A549 (cell line): ENCODE measurements at regions not wholly inside any gene's neighbourhood (a gene's known extent, or its start where the extent isn't known, plus 50 kb on each side); places are given as distances from the start of the nearest gene placed in this dataset.

ENCODE experiments used
- BHLHE40 ChIP-seq: IDR thresholded peaks from 2 replicates; pipeline ENCODE4 v1.6.1; 2012; ENCODE audit warnings: low read depth, low read length, inconsistent platforms
- CBX2 ChIP-seq: fragments of 200-600 bp; sonication (generic); IDR thresholded peaks from 2 replicates; pipeline ENCODE4 v1.6.1; 2016; ENCODE audit warnings: low read depth, mild to moderate bottlenecking, borderline replicate concordance
- POLR2A ChIP-seq: IDR thresholded peaks from 2 replicates; pipeline ENCODE4 v1.6.1; 2012; ENCODE audit warnings: mild to moderate bottlenecking, low read length
- RAD21 ChIP-seq, 2 experiments: fragments of >200 bp in 1 of 2; sonication (Bioruptor Twin) in 1 of 2; formaldehyde crosslinking in 1 of 2; IDR thresholded peaks in 1 of 2; conservative IDR thresholded peaks in 1 of 2; 2 replicates in 1 of 2; 3 replicates in 1 of 2; pipeline ENCODE4 v1.6.1; 2012 to 2018; ENCODE audit warnings: inconsistent platforms in 1 of 2
- TF ChIP-seq, protein P1 (sequence below): fragments of >200 bp; sonication (Bioruptor Twin); formaldehyde crosslinking; IDR thresholded peaks from 3 replicates; pipeline ENCODE4 v1.5.1; 2016
- TF ChIP-seq, protein P2 (sequence below): fragments of 200-600 bp; sonication (generic); IDR thresholded peaks from 2 replicates; pipeline ENCODE4 v1.6.1; 2016; ENCODE audit warnings: antibody characterized with exemption, mild to moderate bottlenecking, moderate library complexity

DNA sequence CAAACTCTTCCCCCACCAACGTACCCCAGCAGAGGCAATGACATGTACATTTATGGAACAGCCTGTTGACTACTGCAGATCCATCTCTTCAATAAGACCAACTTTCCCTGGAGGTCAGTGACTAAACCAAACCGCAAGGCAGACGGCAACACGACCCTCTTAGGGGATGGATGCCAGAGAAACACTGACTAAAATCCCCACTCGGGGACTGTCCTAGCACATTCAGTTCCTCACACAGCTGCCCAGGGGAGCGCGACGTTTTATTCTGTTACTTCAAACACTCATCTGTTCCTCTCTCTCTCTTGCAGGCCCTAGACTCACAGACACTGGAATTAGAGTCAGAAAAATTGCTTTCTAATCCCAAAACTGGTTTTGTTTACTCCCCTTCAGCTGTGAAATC, 146.5 kb upstream of the PRSS1 start:
- TF ChIP-seq RAD21 (conservative IDR thresholded peaks at IDR 0.05 in 1 of 2, IDR thresholded peaks at IDR 0.05 in 1 of 2) = no peak
- no peak for TF ChIP-seq BHLHE40
- TF ChIP-seq, protein P1, sequence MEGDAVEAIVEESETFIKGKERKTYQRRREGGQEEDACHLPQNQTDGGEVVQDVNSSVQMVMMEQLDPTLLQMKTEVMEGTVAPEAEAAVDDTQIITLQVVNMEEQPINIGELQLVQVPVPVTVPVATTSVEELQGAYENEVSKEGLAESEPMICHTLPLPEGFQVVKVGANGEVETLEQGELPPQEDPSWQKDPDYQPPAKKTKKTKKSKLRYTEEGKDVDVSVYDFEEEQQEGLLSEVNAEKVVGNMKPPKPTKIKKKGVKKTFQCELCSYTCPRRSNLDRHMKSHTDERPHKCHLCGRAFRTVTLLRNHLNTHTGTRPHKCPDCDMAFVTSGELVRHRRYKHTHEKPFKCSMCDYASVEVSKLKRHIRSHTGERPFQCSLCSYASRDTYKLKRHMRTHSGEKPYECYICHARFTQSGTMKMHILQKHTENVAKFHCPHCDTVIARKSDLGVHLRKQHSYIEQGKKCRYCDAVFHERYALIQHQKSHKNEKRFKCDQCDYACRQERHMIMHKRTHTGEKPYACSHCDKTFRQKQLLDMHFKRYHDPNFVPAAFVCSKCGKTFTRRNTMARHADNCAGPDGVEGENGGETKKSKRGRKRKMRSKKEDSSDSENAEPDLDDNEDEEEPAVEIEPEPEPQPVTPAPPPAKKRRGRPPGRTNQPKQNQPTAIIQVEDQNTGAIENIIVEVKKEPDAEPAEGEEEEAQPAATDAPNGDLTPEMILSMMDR = no peak
- TF ChIP-seq CBX2 = no peak
- TF ChIP-seq, protein P2, sequence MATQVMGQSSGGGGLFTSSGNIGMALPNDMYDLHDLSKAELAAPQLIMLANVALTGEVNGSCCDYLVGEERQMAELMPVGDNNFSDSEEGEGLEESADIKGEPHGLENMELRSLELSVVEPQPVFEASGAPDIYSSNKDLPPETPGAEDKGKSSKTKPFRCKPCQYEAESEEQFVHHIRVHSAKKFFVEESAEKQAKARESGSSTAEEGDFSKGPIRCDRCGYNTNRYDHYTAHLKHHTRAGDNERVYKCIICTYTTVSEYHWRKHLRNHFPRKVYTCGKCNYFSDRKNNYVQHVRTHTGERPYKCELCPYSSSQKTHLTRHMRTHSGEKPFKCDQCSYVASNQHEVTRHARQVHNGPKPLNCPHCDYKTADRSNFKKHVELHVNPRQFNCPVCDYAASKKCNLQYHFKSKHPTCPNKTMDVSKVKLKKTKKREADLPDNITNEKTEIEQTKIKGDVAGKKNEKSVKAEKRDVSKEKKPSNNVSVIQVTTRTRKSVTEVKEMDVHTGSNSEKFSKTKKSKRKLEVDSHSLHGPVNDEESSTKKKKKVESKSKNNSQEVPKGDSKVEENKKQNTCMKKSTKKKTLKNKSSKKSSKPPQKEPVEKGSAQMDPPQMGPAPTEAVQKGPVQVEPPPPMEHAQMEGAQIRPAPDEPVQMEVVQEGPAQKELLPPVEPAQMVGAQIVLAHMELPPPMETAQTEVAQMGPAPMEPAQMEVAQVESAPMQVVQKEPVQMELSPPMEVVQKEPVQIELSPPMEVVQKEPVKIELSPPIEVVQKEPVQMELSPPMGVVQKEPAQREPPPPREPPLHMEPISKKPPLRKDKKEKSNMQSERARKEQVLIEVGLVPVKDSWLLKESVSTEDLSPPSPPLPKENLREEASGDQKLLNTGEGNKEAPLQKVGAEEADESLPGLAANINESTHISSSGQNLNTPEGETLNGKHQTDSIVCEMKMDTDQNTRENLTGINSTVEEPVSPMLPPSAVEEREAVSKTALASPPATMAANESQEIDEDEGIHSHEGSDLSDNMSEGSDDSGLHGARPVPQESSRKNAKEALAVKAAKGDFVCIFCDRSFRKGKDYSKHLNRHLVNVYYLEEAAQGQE = no peak
- TF ChIP-seq POLR2A = no peak
